Esophagus squamous epithelium (tissue), 5 donors: ENCODE measurements at regions not wholly inside any gene's neighbourhood (a gene's known extent, or its start where the extent isn't known, plus 50 kb on each side); places are given as distances from the start of the nearest gene placed in this dataset.

ENCODE experiments used
- DNase-seq: peaks from one replicate; lab custom pipeline; 2025; lab: John Stamatoyannopoulos, UW
- H3K27ac ChIP-seq, 4 donors: fragments of 200-600 bp; sonication (generic); one replicate each; pipeline ENCODE4 v1.5.1; 2016 to 2019; ENCODE audit warnings: mild to moderate bottlenecking in 1 of 4
- H3K27me3 ChIP-seq, 4 donors: fragments of 200-600 bp; sonication (generic); 1 replicate in 3 of 4; 2 replicates in 1 of 4; pipeline versions ENCODE4 v1.5.1 to v1.6.0; 2017 to 2021; ENCODE audit warnings: antibody characterized with exemption in 1 of 4
- H3K36me3 ChIP-seq, 3 donors: fragments of 200-600 bp; sonication (generic); one replicate each; pipeline ENCODE4 v1.5.1; 2016 to 2019
- H3K4me1 ChIP-seq, 3 donors: fragments of 200-600 bp; sonication (generic); one replicate each; pipeline ENCODE4 v1.5.1; 2017 to 2019
- H3K4me3 ChIP-seq, 4 donors: fragments of 200-600 bp; sonication (generic); 1 replicate in 3 of 4; 2 replicates in 1 of 4; pipeline ENCODE4 v1.5.1; 2016 to 2019; ENCODE audit warnings: mild to moderate bottlenecking in 2 of 4, moderate library complexity in 1 of 4
- H3K9me3 ChIP-seq, 3 donors: fragments of 200-600 bp; sonication (generic); one replicate each; pipeline ENCODE4 v1.5.1; 2016 to 2019
- POLR2A ChIP-seq, 4 donors: fragments of 450-650 bp; IDR thresholded peaks; one replicate each; pipeline ENCODE4 v1.6.1; 2017; ENCODE audit warnings: antibody characterized with exemption in 4 of 4, mild to moderate bottlenecking in 4 of 4, moderate library complexity in 3 of 4
- WGBS, 2 donors: methylation state at CpG; one replicate each; pipeline ENCODE4 v1.1.5; 2018; 5-methylcytosine and 5-hydroxymethylcytosine counted together
- intact Hi-C: fragments of 100-400 bp; cut with DNase I; formaldehyde crosslinking; loops from one replicate; pipeline ENCODE4 v1.15.0; 2022
- TF ChIP-seq, protein P1 (sequence below), 6 experiments: fragments of 450-650 bp in 4 of 6; fragments of 200-600 bp in 2 of 6; sonication (generic) in 2 of 6; IDR thresholded peaks; one replicate each; pipeline ENCODE4 v1.5.1; 2016 to 2019; ENCODE audit warnings: antibody characterized with exemption in 6 of 6, mild to moderate bottlenecking in 4 of 6, moderate library complexity in 4 of 6
- donor health status: DM: yes; HTN: yes; CAD: no.

DNA sequence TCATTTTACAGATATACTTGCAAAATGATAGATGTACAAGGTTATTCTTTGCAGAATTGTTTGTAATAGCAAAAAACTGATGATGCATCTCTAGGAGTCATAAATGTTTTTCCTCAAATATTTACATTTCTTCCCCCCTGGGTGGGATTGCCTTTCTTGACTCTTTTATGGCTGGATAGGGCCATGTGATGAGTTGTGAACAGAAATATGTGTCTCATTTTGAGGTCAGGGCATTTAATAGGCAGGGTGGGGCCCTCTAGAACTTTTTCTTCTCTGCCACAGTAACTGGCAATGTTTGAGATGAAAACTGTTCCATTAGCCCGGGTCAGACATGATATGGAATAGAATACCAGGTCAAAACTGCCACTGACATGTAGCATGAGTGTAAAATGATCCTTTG is 159.5 kb upstream of the SYNCRIP start:
- Histone ChIP-seq H3K36me3 (no peaks in the 10 kb centered on the region), H3K27ac (no peak overlapping the region), H3K9me3 (no peaks in the 10 kb centered on the region), H3K4me3 (no peak overlapping the region), H3K27me3 (no peaks in the 10 kb centered on the region), H3K4me1 (peaks cover 0 to 19% (median 0%) of the 10 kb centered on the region in 3 donors)
- 20 to 27% methylated on average over 1 of the region's 1 CpG for WGBS, 2 donors
- TF ChIP-seq, protein P1, sequence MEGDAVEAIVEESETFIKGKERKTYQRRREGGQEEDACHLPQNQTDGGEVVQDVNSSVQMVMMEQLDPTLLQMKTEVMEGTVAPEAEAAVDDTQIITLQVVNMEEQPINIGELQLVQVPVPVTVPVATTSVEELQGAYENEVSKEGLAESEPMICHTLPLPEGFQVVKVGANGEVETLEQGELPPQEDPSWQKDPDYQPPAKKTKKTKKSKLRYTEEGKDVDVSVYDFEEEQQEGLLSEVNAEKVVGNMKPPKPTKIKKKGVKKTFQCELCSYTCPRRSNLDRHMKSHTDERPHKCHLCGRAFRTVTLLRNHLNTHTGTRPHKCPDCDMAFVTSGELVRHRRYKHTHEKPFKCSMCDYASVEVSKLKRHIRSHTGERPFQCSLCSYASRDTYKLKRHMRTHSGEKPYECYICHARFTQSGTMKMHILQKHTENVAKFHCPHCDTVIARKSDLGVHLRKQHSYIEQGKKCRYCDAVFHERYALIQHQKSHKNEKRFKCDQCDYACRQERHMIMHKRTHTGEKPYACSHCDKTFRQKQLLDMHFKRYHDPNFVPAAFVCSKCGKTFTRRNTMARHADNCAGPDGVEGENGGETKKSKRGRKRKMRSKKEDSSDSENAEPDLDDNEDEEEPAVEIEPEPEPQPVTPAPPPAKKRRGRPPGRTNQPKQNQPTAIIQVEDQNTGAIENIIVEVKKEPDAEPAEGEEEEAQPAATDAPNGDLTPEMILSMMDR (IDR thresholded peaks at IDR 0.05) = no peak
- TF ChIP-seq POLR2A (IDR thresholded peaks at IDR 0.05) = no peak
- intact Hi-C loops = no loop called here
- no peak for DNase-seq

DNA sequence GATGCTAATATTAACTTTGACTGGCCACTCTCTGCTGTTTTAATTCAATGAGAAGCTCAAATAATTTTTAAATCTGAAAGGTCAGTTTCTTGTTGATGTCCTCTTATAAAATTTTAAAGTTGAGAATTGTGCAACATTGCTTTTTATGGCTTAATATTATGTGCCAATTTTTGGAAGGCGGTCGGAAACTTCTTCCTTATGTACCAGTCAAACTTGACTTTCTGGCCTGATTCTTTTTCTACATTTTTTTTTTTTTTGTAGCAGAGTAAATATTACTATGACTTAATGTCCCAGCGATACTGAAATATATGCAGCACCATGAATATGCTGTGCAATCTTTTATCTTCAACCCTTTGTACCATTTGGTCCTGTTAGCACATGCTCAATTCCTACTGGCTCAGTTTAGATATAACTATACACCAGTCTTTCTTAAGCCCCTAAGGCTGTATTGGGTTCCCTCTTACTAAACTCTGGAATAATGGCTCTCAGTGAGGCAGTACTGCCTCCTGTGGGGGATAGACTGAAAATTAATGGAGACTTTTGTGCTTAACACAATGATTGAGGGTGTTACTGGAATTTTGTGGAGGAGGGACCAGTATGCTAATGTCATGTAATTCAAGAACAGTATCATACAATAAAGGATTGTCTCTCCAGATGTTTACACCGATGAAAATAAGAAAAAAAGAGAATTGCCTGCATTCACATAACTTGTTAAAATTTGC is 156.4 kb upstream of the SYNCRIP start:
- TF ChIP-seq POLR2A (IDR thresholded peaks at IDR 0.05) = no peak
- TF ChIP-seq, protein P1 (IDR thresholded peaks at IDR 0.05) = peak in 2 of 6 experiments; percentile 20 to 34
- Histone ChIP-seq H3K4me3 (no peak overlapping the region), H3K4me1 (peaks cover 0 to 19% (median 0%) of the 10 kb centered on the region in 3 donors), H3K27me3 (no peaks in the 10 kb centered on the region), H3K36me3 (no peaks in the 10 kb centered on the region), H3K27ac (peak overlapping the region in 1 of 4 donors; percentile 9), H3K9me3 (no peaks in the 10 kb centered on the region)
- intact Hi-C loops = no loop called here
- 40 to 57% methylated on average over 4 of the region's 4 CpGs for WGBS, 2 donors
- no peak for DNase-seq

DNA sequence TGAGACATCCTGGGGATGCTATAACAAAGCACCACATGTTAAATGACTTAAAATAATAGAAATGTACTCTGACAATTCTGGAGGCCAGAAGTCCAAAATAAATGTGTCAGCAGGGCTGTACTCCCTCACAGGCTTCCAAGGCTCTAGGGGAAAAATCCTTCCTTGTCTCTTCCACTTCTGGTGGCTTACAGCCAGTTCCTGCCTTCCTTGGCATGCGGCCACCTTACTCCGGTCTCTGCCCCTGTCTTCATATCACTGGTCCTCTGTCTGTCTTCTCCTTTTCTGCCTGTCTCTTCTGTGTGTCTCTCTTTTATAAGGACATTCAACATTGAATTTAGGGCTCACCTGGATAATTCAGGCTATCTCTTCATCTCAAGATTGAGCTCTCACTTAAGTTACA is 155.3 kb upstream of the SYNCRIP start:
- Histone ChIP-seq H3K27me3 (no peaks in the 10 kb centered on the region), H3K4me1 (peaks cover 0 to 19% (median 0%) of the 10 kb centered on the region in 3 donors), H3K4me3 (no peak overlapping the region), H3K9me3 (no peaks in the 10 kb centered on the region), H3K36me3 (no peaks in the 10 kb centered on the region), H3K27ac (no peak overlapping the region)
- WGBS, 2 donors = 43 to 47% methylated on average over 2 of the region's 2 CpGs
- DNase-seq = no peak
- TF ChIP-seq, protein P1 (IDR thresholded peaks at IDR 0.05) = no peak
- no peak for TF ChIP-seq POLR2A (IDR thresholded peaks at IDR 0.05)
- intact Hi-C loops = no loop called here

DNA sequence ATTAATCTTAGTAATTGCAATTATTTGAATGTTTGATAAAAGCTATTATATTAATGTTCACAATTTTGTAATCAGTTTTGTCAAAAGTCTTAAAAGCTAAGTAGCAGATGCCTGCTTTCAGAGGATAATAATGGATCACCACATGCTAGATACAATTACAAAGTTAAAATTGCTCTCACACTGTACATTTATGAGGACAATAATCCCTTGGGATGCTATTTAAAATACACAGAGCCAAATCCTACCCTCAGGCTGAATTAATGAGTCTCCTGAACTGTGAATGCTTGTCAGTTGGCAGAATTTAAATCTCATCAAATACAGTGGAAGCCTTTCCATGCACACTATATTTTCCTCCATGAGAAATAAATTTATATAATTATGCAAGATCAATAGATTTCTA is 153.3 kb upstream of the SYNCRIP start:
- Histone ChIP-seq H3K27ac (no peak overlapping the region), H3K4me1 (peaks cover 0 to 19% (median 0%) of the 10 kb centered on the region in 3 donors), H3K27me3 (no peaks in the 10 kb centered on the region), H3K4me3 (no peak overlapping the region), H3K9me3 (no peaks in the 10 kb centered on the region), H3K36me3 (no peaks in the 10 kb centered on the region)
- intact Hi-C loops = no loop called here
- TF ChIP-seq, protein P1 (IDR thresholded peaks at IDR 0.05) = no peak
- no peak for DNase-seq

DNA sequence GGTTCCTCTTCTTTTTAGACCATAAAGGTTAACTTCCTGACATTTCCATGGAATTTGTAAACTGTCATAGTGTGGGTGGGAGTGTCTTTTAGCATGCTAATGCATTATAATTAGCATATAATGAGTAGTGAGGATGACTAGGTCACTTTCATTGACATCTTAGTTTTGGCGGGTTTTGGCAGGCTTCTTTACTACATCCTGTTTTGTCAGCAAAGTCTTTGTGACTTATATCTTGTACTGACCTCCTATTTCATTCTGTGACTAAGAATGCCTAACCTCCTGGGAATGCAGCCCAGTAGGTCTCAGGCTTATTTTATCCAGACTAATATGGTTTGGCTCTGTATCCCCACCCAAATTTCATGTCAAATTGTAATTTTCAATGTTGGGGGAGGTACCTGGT is 149.6 kb upstream of the SYNCRIP start:
- Histone ChIP-seq H3K9me3 (peaks cover 0 to 17% (median 0%) of the 10 kb centered on the region in 3 donors), H3K27ac (no peak overlapping the region), H3K36me3 (no peaks in the 10 kb centered on the region), H3K4me1 (no peaks in the 10 kb centered on the region), H3K27me3 (no peaks in the 10 kb centered on the region), H3K4me3 (no peak overlapping the region)
- intact Hi-C loops = no loop called here
- 47 to 52% methylated on average over 1 of the region's 1 CpG for WGBS, 2 donors
- DNase-seq = no peak
- TF ChIP-seq POLR2A (IDR thresholded peaks at IDR 0.05) = no peak
- TF ChIP-seq, protein P1 (IDR thresholded peaks at IDR 0.05) = no peak
